ENCODE measurements at regions not wholly inside any gene's neighbourhood (a gene's known extent, or its start where the extent isn't known, plus 50 kb on each side); places are given as distances from the start of the nearest gene placed in this dataset.

GRCh38 chr12:114958538-114958937 lies 274.6 kb upstream of the TBX3 start:
- intact Hi-C loops (cut with DNase I; ENCODE audit: low total_unique reads): no loop called here
- Histone ChIP-seq H3K9me3 (no peaks in the 10 kb centered on the region), H3K27ac (no peak overlapping the region), H3K4me3 (no peak overlapping the region), H3K27me3 (no peaks in the 10 kb centered on the region), H3K36me3 (no peaks in the 10 kb centered on the region), H3K4me1 (no peaks in the 10 kb centered on the region)
- no peak for DNase-seq (ENCODE audit: low spot score in 2 of 2)
- no peak for TF ChIP-seq POLR2A (IDR thresholded peaks at IDR 0.05)
- TF ChIP-seq CTCF (IDR thresholded peaks at IDR 0.05): no peak
- TF ChIP-seq POLR2AphosphoS5 (IDR thresholded peaks at IDR 0.05): no peak

DNA sequence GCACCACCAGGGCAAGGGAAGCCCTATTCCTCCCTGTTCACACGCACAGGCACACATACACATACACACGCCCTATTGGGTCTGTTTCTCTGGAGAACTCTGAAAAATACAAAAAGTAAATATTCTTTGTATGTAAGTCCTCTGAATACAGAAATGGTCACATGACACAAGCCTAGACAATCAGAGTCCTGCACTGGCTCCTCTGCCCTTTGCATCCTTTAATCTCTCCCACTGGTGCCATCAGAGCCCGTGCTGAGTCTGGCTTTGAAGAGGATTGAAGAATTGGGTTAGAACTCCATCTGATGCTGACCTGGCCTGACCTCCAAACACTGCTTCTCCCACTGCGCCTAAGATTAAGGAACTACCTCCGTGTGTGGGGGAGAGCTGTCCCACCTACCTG lies 273.2 kb upstream of the TBX3 start:
- H3K27ac ChIP-seq: no peak overlapping the region

DNA sequence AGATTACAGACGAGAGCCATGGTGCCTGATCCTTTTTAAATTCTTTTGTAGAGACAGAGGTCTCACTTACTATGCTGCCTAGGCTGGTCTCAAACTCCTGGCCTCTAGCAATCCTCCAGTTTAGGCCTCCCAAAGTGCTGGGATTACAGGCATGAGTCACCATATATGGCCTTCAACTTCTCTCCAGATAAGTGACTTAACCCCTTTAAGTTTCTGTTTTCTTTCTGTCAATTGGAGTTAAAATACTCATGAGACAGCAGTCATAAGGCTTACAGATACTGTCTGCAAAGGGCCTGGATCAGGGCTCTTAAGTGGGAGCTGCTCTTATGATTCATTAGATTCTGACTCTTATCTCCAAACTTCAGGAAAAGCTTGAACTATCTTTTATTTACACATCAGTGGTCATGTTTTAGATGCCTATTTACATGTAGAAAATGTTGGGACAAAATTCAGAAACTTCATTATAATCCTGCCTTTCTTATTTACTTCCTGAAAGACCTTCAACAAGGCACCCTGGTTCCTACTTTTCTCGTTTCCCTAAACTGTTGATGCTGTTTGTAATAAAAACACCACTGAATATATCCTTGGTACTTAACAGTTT lies 271.5 kb upstream of the TBX3 start:
- Histone ChIP-seq H3K36me3 (no peaks in the 10 kb centered on the region), H3K27me3 (no peaks in the 10 kb centered on the region), H3K4me1 (no peaks in the 10 kb centered on the region), H3K4me3 (no peak overlapping the region), H3K9me3 (no peaks in the 10 kb centered on the region), H3K27ac (no peak overlapping the region)
- TF ChIP-seq POLR2A (IDR thresholded peaks at IDR 0.05) (no peak), POLR2AphosphoS5 (IDR thresholded peaks at IDR 0.05) (no peak), CTCF (IDR thresholded peaks at IDR 0.05) (no peak)
- intact Hi-C loops (cut with DNase I; ENCODE audit: low total_unique reads): loop anchor here (1.0 kb wide), 1 partner anchor 15 kb away; no protein-coding TSS in a partner anchor
- DNase-seq (ENCODE audit: low spot score in 2 of 2): no peak

More for the DNA sequence above, 273.2 kb upstream of the TBX3 start:
- TF ChIP-seq POLR2AphosphoS5 (IDR thresholded peaks at IDR 0.05): no peak
- TF ChIP-seq CTCF (IDR thresholded peaks at IDR 0.05): no peak
- no peak for TF ChIP-seq POLR2A (IDR thresholded peaks at IDR 0.05)
- Histone ChIP-seq H3K4me3 (no peak overlapping the region), H3K36me3 (no peaks in the 10 kb centered on the region), H3K4me1 (no peaks in the 10 kb centered on the region), H3K9me3 (no peaks in the 10 kb centered on the region), H3K27me3 (no peaks in the 10 kb centered on the region)
- intact Hi-C loops (cut with DNase I; ENCODE audit: low total_unique reads): no loop called here
- DNase-seq (ENCODE audit: low spot score in 2 of 2): no peak

DNA sequence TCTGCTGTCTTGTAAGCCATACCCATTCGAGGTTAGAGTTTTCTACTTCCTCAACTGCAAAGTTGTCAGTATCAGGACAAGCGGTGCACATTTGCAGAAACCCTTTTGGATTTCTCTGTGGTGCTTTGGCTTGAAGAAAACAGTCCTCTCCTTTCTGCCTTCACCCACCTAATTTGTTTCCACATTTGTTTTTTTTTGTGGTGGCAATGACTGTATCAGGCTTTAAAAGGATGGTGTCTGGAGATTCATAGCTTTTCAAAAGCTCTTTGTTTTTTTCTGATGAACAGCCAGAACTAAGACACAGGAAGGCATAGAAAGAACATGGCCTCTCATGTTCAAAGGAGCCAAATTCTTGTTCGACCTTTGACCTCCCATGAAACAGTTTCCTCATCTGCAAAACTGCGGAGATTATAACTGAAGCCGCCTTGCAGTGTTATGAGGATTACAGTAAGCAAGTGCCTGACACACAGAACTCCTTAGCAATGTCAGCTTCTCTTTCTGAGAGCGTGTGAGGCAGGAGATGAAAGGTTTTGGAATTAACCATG lies 270.6 kb upstream of the TBX3 start:
- H3K9me3 ChIP-seq: no peaks in the 10 kb centered on the region
- TF ChIP-seq POLR2A (IDR thresholded peaks at IDR 0.05) (no peak), POLR2AphosphoS5 (IDR thresholded peaks at IDR 0.05) (no peak), CTCF (IDR thresholded peaks at IDR 0.05) (no peak)
- H3K4me3 ChIP-seq: no peak overlapping the region
- H3K27ac ChIP-seq: no peak overlapping the region
- DNase-seq (ENCODE audit: low spot score in 2 of 2): no peak
- H3K27me3 ChIP-seq: no peaks in the 10 kb centered on the region
- intact Hi-C loops (cut with DNase I; ENCODE audit: low total_unique reads): no loop called here
- no peaks in the 10 kb centered on the region for H3K36me3 ChIP-seq
- no peaks in the 10 kb centered on the region for H3K4me1 ChIP-seq

GRCh38 chr12:114952573-114953271 lies 268.7 kb upstream of the TBX3 start:
- DNase-seq (ENCODE audit: low spot score in 2 of 2): no peak
- no peaks in the 10 kb centered on the region for H3K36me3 ChIP-seq
- no peak for TF ChIP-seq POLR2A (IDR thresholded peaks at IDR 0.05)
- TF ChIP-seq POLR2AphosphoS5 (IDR thresholded peaks at IDR 0.05): no peak
- TF ChIP-seq CTCF (IDR thresholded peaks at IDR 0.05): no peak
- no peaks in the 10 kb centered on the region for H3K27me3 ChIP-seq
- H3K27ac ChIP-seq: no peak overlapping the region
- no peak overlapping the region for H3K4me3 ChIP-seq
- H3K9me3 ChIP-seq: no peaks in the 10 kb centered on the region
- intact Hi-C loops (cut with DNase I; ENCODE audit: low total_unique reads): no loop called here
- no peaks in the 10 kb centered on the region for H3K4me1 ChIP-seq
